ENCODE measurements at regions not wholly inside any gene's neighbourhood (a gene's known extent, or its start where the extent isn't known, plus 50 kb on each side); places are given as distances from the start of the nearest gene placed in this dataset.

GRCh38 chr7:142586611-142587010 lies 162.7 kb upstream of the PRSS1 start:
- no peaks in the 10 kb centered on the region for H3K27me3 Mint-ChIP-seq (ENCODE audit: unreplicated experiment)
- no peak overlapping the region for H3K4me3 Mint-ChIP-seq (ENCODE audit: unreplicated experiment)
- H3K9me3 Mint-ChIP-seq (ENCODE audit: unreplicated experiment): no peaks in the 10 kb centered on the region
- no peak for DNase-seq
- H3K36me3 Mint-ChIP-seq (ENCODE audit: unreplicated experiment): no peaks in the 10 kb centered on the region
- no peak overlapping the region for H3K27ac Mint-ChIP-seq (ENCODE audit: unreplicated experiment)
- no peaks in the 10 kb centered on the region for H3K4me1 Mint-ChIP-seq (ENCODE audit: low read depth, unreplicated experiment)
- no peak for TF ChIP-seq CTCF (IDR thresholded peaks at IDR 0.05; ENCODE audit: partially characterized antibody, unreplicated experiment)

GRCh38 chr7:142585425-142585824 lies 163.8 kb upstream of the PRSS1 start:
- no peak overlapping the region for H3K4me3 Mint-ChIP-seq (ENCODE audit: unreplicated experiment)
- DNase-seq: no peak
- no peaks in the 10 kb centered on the region for H3K36me3 Mint-ChIP-seq (ENCODE audit: unreplicated experiment)
- no peak overlapping the region for H3K27ac Mint-ChIP-seq (ENCODE audit: unreplicated experiment)
- no peak for TF ChIP-seq CTCF (IDR thresholded peaks at IDR 0.05; ENCODE audit: partially characterized antibody, unreplicated experiment)
- H3K9me3 Mint-ChIP-seq (ENCODE audit: unreplicated experiment): no peaks in the 10 kb centered on the region
- no peaks in the 10 kb centered on the region for H3K4me1 Mint-ChIP-seq (ENCODE audit: low read depth, unreplicated experiment)
- H3K27me3 Mint-ChIP-seq (ENCODE audit: unreplicated experiment): peaks cover under 1% of the 10 kb centered on the region

- H3K9me3 Mint-ChIP-seq (ENCODE audit: unreplicated experiment): no peaks in the 10 kb centered on the region
- no peak overlapping the region for H3K27ac Mint-ChIP-seq (ENCODE audit: unreplicated experiment)
- no peaks in the 10 kb centered on the region for H3K36me3 Mint-ChIP-seq (ENCODE audit: unreplicated experiment)
- no peak for TF ChIP-seq CTCF (IDR thresholded peaks at IDR 0.05; ENCODE audit: partially characterized antibody, unreplicated experiment)
- H3K4me3 Mint-ChIP-seq (ENCODE audit: unreplicated experiment): no peak overlapping the region
- peaks cover 1% of the 10 kb centered on the region for H3K27me3 Mint-ChIP-seq (ENCODE audit: unreplicated experiment)
- no peaks in the 10 kb centered on the region for H3K4me1 Mint-ChIP-seq (ENCODE audit: low read depth, unreplicated experiment)
- DNase-seq: no peak
These were observed 164.5 kb upstream of the PRSS1 start for GRCh38 chr7:142584765-142585164.

- H3K4me1 Mint-ChIP-seq (ENCODE audit: low read depth, unreplicated experiment): no peaks in the 10 kb centered on the region
- DNase-seq: no peak
- no peak overlapping the region for H3K4me3 Mint-ChIP-seq (ENCODE audit: unreplicated experiment)
- H3K36me3 Mint-ChIP-seq (ENCODE audit: unreplicated experiment): no peaks in the 10 kb centered on the region
- peaks cover 1% of the 10 kb centered on the region for H3K27me3 Mint-ChIP-seq (ENCODE audit: unreplicated experiment)
- H3K27ac Mint-ChIP-seq (ENCODE audit: unreplicated experiment): no peak overlapping the region
- no peak for TF ChIP-seq CTCF (IDR thresholded peaks at IDR 0.05; ENCODE audit: partially characterized antibody, unreplicated experiment)
- H3K9me3 Mint-ChIP-seq (ENCODE audit: unreplicated experiment): no peaks in the 10 kb centered on the region
These were observed 165.8 kb upstream of the PRSS1 start for GRCh38 chr7:142583446-142583845.

- Mint-ChIP-seq H3K4me3 (ENCODE audit: unreplicated experiment) (no peak overlapping the region), H3K9me3 (ENCODE audit: unreplicated experiment) (no peaks in the 10 kb centered on the region), H3K36me3 (ENCODE audit: unreplicated experiment) (no peaks in the 10 kb centered on the region), H3K27me3 (ENCODE audit: unreplicated experiment) (peaks cover 1% of the 10 kb centered on the region), H3K27ac (ENCODE audit: unreplicated experiment) (no peak overlapping the region), H3K4me1 (ENCODE audit: low read depth, unreplicated experiment) (no peaks in the 10 kb centered on the region)
- no peak for TF ChIP-seq CTCF (IDR thresholded peaks at IDR 0.05; ENCODE audit: partially characterized antibody, unreplicated experiment)
- no peak for DNase-seq
These were observed 166.9 kb upstream of the PRSS1 start for GRCh38 chr7:142582351-142582750.
